K562 (cell line): ENCODE measurements at regions not wholly inside any gene's neighbourhood (a gene's known extent, or its start where the extent isn't known, plus 50 kb on each side); places are given as distances from the start of the nearest gene placed in this dataset.

ENCODE experiments used
- ATAC-seq: fragments of 200-7000 bp; cut with Tn5 transposase; 3 replicates; pipeline ENCODE4 v1.9.1; 2020; ENCODE audit warnings: moderate library complexity
- BruUV-seq: library from RNA; stranded (reverse); fragments of 400-500 nt; replicated peaks from 2 replicates; lab custom pipeline; 2021; lab: Mats Ljungman, UMichigan
- CTCF ChIA-PET: fragments of 300-600 bp; formaldehyde crosslinking; extraction: SDS; loops from one replicate; lab custom pipeline; 2021; ENCODE audit warnings: low intra/inter-chr PET ratio; lab: Yijun Ruan, JAX
- POLR2A ChIA-PET: fragments of 300-600, 350-650 bp; sonication (Branson Sonifier 250); formaldehyde crosslinking; extraction: SDS; loops from one replicate; lab custom pipeline; 2021; ENCODE audit warnings: antibody characterized with exemption, inconsistent platforms; lab: Yijun Ruan, JAX
- DNase-seq, 4 experiments: peaks; one replicate each; pipeline versions ENCODE4 v3.0.0 to v3.0.0-alpha.2; 2011 to 2018; ENCODE audit warnings: low spot score in 3 of 4, mixed read lengths in 3 of 4; ENCODE audit errors: extremely low read depth in 1 of 4
- FAIRE-seq: peaks from 2 replicates; lab custom pipeline; 2011; peaks lifted over from hg19 to GRCh38; lab: Jason Lieb, UNC
- H2AFZ ChIP-seq: 2 replicates; pipeline ENCODE4 v1.6.0; 2011; ENCODE audit warnings: low read depth, low read length, control low read depth, inconsistent platforms
- H3K27ac ChIP-seq: fragments of 200-600 bp; 3 replicates; pipeline ENCODE4 v1.8.0; 2011; ENCODE audit warnings: low read depth, mild to moderate bottlenecking, control low read depth, inconsistent platforms, low read length, moderate library complexity, mixed read lengths; ENCODE audit errors: extremely low read depth
- H3K27me3 ChIP-seq, 2 experiments: fragments of 300-600 bp in 1 of 2; 2 replicates in 1 of 2; 3 replicates in 1 of 2; pipeline versions ENCODE4 v1.6.0 to v1.8.0; 2011; ENCODE audit warnings: inconsistent platforms in 2 of 2, low read length in 2 of 2, mild to moderate bottlenecking in 1 of 2, mixed read lengths in 1 of 2, moderate library complexity in 1 of 2; ENCODE audit not compliant: control insufficient read depth in 2 of 2, insufficient read depth in 2 of 2
- H3K36me3 ChIP-seq: fragments of 300-600 bp; 3 replicates; pipeline ENCODE4 v1.8.0; 2011; ENCODE audit warnings: mild to moderate bottlenecking, low read length, inconsistent platforms; ENCODE audit not compliant: control insufficient read depth, insufficient read depth
- H3K4me1 ChIP-seq, 2 experiments: fragments of 200-600 bp in 1 of 2; replicated peaks in 1 of 2; 2 replicates in 1 of 2; 3 replicates in 1 of 2; pipeline versions ENCODE4 v1.5.1 to v1.8.0; 2011; ENCODE audit warnings: inconsistent platforms in 2 of 2, low read length in 2 of 2, mild to moderate bottlenecking in 1 of 2, mixed read lengths in 1 of 2, moderate library complexity in 1 of 2; ENCODE audit not compliant: control insufficient read depth in 2 of 2, insufficient read depth in 2 of 2
- H3K4me2 ChIP-seq: 2 replicates; pipeline ENCODE4 v1.6.1; 2011; ENCODE audit warnings: low read length, control low read depth, inconsistent platforms, mixed read lengths; ENCODE audit not compliant: insufficient read depth
- H3K4me3 ChIP-seq: fragments of 200-600 bp; sonication (generic), shearing (Covaris generic); 2 replicates; pipeline ENCODE4 v1.5.1; 2016; ENCODE audit warnings: control low read depth, inconsistent platforms
- H3K79me2 ChIP-seq: fragments of 200-600 bp; 3 replicates; pipeline ENCODE4 v1.8.0; 2011; ENCODE audit warnings: low read length, inconsistent platforms; ENCODE audit not compliant: control insufficient read depth, insufficient read depth
- H3K9ac ChIP-seq, 2 experiments: 2 replicates each; pipeline versions ENCODE4 v1.6.0 to v1.6.1; 2011; ENCODE audit warnings: low read depth in 2 of 2, low read length in 2 of 2, control low read depth in 1 of 2, inconsistent platforms in 1 of 2, mild to moderate bottlenecking in 1 of 2, mixed read lengths in 1 of 2; ENCODE audit not compliant: insufficient read depth in 1 of 2
- H3K9me1 ChIP-seq: one replicate; pipeline ENCODE4 v1.6.0; 2011; ENCODE audit warnings: inconsistent platforms, mild to moderate bottlenecking, low read length, moderate library complexity; ENCODE audit not compliant: control insufficient read depth, insufficient read depth
- H3K9me3 ChIP-seq: replicated peaks from 2 replicates; pipeline ENCODE4 v1.5.1; 2011; ENCODE audit warnings: low read depth, low read length, inconsistent platforms; ENCODE audit not compliant: control insufficient read depth, insufficient read depth
- H4K20me1 ChIP-seq: replicated peaks from 2 replicates; pipeline ENCODE4 v1.6.1; 2011; ENCODE audit warnings: low read length, inconsistent platforms, mixed read lengths; ENCODE audit not compliant: control insufficient read depth, insufficient read depth
- BMI1 ChIP-seq: fragments of 150-350 bp; IDR thresholded peaks from 2 replicates; pipeline ENCODE4 v1.6.1; 2014; ENCODE audit warnings: low read length
- GATA2 ChIP-seq: sonication (generic); formaldehyde crosslinking; IDR thresholded peaks from 2 replicates; pipeline ENCODE4 v1.4.0; 2020; ENCODE audit warnings: mild to moderate bottlenecking, missing genetic modification reagents
- HEY1 ChIP-seq: fragments of 250-450 bp; sonication (Bioruptor Pico); IDR thresholded peaks from 2 replicates; pipeline ENCODE4 v1.5.0; 2020; ENCODE audit warnings: mild to moderate bottlenecking, moderate library complexity, borderline replicate concordance
- ILF3 ChIP-seq: fragments of 450-650 bp; IDR thresholded peaks from 2 replicates; pipeline ENCODE4 v1.6.1; 2018; ENCODE audit warnings: antibody characterized with exemption, mild to moderate bottlenecking, moderate library complexity, borderline replicate concordance
- MLX ChIP-seq, 2 experiments: fragments of 450-650 bp in 1 of 2; sonication (generic) in 1 of 2; formaldehyde crosslinking; conservative IDR thresholded peaks; 2 replicates each; pipeline versions ENCODE4 v1.4.0 to v1.8.1; 2020 to 2022; ENCODE audit warnings: mild to moderate bottlenecking in 1 of 2, missing genetic modification reagents in 1 of 2
- RBM34 ChIP-seq: fragments of 200-400 bp; formaldehyde crosslinking; IDR thresholded peaks from 2 replicates; pipeline ENCODE4 v1.6.1; 2018; ENCODE audit warnings: low read length, borderline replicate concordance; ENCODE audit not compliant: insufficient read depth
- RCOR1 ChIP-seq, 2 experiments: IDR thresholded peaks; 2 replicates each; pipeline ENCODE4 v1.6.1; 2012; ENCODE audit warnings: low read depth in 2 of 2, low read length in 2 of 2, borderline replicate concordance in 1 of 2, improper control_type of control experiment in 1 of 2
- SLC30A9 ChIP-seq: fragments of 250-450 bp; sonication (Bioruptor Pico); IDR thresholded peaks from 2 replicates; pipeline ENCODE4 v1.8.0; 2022; ENCODE audit warnings: mild to moderate bottlenecking, moderate library complexity
- SMAD3 ChIP-seq: fragments of 450-650 bp; formaldehyde crosslinking; conservative IDR thresholded peaks from 2 replicates; pipeline ENCODE4 v1.4.0; 2020; ENCODE audit warnings: mild to moderate bottlenecking
- SMAD4 ChIP-seq: fragments of 250-450 bp; sonication (Bioruptor Pico); conservative IDR thresholded peaks from 2 replicates; pipeline ENCODE4 v1.8.0; 2021; ENCODE audit warnings: inconsistent platforms, mild to moderate bottlenecking, moderate library complexity
- SREBF1 ChIP-seq: fragments of 150-350 bp; IDR thresholded peaks from 2 replicates; pipeline ENCODE4 v1.6.1; 2014; ENCODE audit warnings: antibody characterized with exemption, low read depth, low read length, borderline replicate concordance
- STAT5B ChIP-seq: fragments of 250-450 bp; sonication (Bioruptor Pico); IDR thresholded peaks from 2 replicates; pipeline ENCODE4 v1.8.0; 2021; ENCODE audit warnings: mild to moderate bottlenecking, inconsistent platforms
- XRCC4 ChIP-seq: IDR thresholded peaks from one replicate; pipeline ENCODE4 v1.6.1; 2011; ENCODE audit not compliant: insufficient read depth, insufficient read length; ENCODE audit errors: extremely low read depth
- ZBTB40 ChIP-seq, 2 experiments: fragments of 450-650 bp in 1 of 2; sonication (generic) in 1 of 2; formaldehyde crosslinking in 1 of 2; IDR thresholded peaks; 2 replicates each; pipeline versions ENCODE4 v1.7.1 to v1.9.0; 2016 to 2022; ENCODE audit warnings: inconsistent platforms in 1 of 2, mild to moderate bottlenecking in 1 of 2, missing genetic modification reagents in 1 of 2
- ZNF263 ChIP-seq: sonication (generic); formaldehyde crosslinking; IDR thresholded peaks from 2 replicates; pipeline ENCODE4 v1.8.0; 2022; ENCODE audit warnings: mild to moderate bottlenecking, missing genetic modification reagents, borderline replicate concordance
- in situ Hi-C: fragments of 300-500 bp; cut with MboI; formaldehyde crosslinking; loops from 4 replicates; pipeline ENCODE4 v1.15.0; 2018; ENCODE audit warnings: inconsistent platforms, mixed read lengths
- intact Hi-C: fragments of 100-400 bp; cut with micrococcal nuclease; formaldehyde crosslinking; loops from 2 replicates; pipeline ENCODE4 v1.14.2; 2022

GRCh38 chr6:51505434-51505833, 582.0 kb downstream of the PKHD1 start:
- Histone ChIP-seq H3K4me3 (no peak overlapping the region), H3K4me2 (no peak overlapping the region), H3K36me3 (no peaks in the 10 kb centered on the region), H2AFZ (no peak overlapping the region), H4K20me1 (no peaks in the 10 kb centered on the region), H3K9me1 (no peaks in the 10 kb centered on the region), H3K27me3 (no peaks in the 10 kb centered on the region), H3K9ac (no peak overlapping the region), H3K79me2 (no peaks in the 10 kb centered on the region), H3K27ac (no peak overlapping the region), H3K9me3 (no peaks in the 10 kb centered on the region), H3K4me1 (no peaks in the 10 kb centered on the region)
- BruUV-seq: no TSS peak
- in situ Hi-C loops (no loop called here), intact Hi-C loops (no loop called here)
- ChIA-PET CTCF (no interaction called here), POLR2A (no interaction called here)
- no peak for FAIRE-seq
- no peak for ATAC-seq
- DNase-seq: no peak
- no peak for TF ChIP-seq ZBTB40 (IDR thresholded peaks at IDR 0.05)
- TF ChIP-seq ZBTB40 (CRISPR knock-in tag; IDR thresholded peaks at IDR 0.05): no peak
- no peak for TF ChIP-seq ILF3
- no peak for TF ChIP-seq GATA2 (CRISPR knock-in tag)
- TF ChIP-seq XRCC4: no peak
- no peak for TF ChIP-seq ZNF263 (CRISPR knock-in tag)
- TF ChIP-seq STAT5B (CRISPR knock-in tag): no peak
- TF ChIP-seq RBM34: no peak
- no peak for TF ChIP-seq SLC30A9
- TF ChIP-seq RCOR1 (IDR thresholded peaks at IDR 0.05; ENCODE audit: borderline replicate concordance in 1 of 2, low read depth in 2 of 2, low read length in 2 of 2): no peak
- no peak for TF ChIP-seq HEY1 (CRISPR knock-in tag)
- TF ChIP-seq BMI1: no peak
- TF ChIP-seq MLX (CRISPR knock-in tag; conservative IDR thresholded peaks at IDR 0.05): no peak
- no peak for TF ChIP-seq SREBF1
- no peak for TF ChIP-seq SMAD3
- no peak for TF ChIP-seq SMAD4 (CRISPR knock-in tag)
